HL-60 (cell line): ENCODE measurements at regions not wholly inside any gene's neighbourhood (a gene's known extent, or its start where the extent isn't known, plus 50 kb on each side); places are given as distances from the start of the nearest gene placed in this dataset.

ENCODE experiments used
- DNase-seq, 2 experiments: peaks; one replicate each; pipeline ENCODE4 v3.0.0-alpha.2; 2010 to 2020; ENCODE audit warnings: low read depth in 1 of 2, low spot score in 1 of 2
- H3K27ac ChIP-seq: fragments of 250-450 bp; sonication (Bioruptor Pico); replicated peaks from 2 replicates; pipeline ENCODE4 v1.5.1; 2020; ENCODE audit warnings: mild to moderate bottlenecking, moderate library complexity
- H3K27me3 ChIP-seq: fragments of 250-450 bp; sonication (Bioruptor Pico); 2 replicates; pipeline ENCODE4 v1.5.1; 2021; ENCODE audit warnings: mild to moderate bottlenecking, moderate library complexity; ENCODE audit not compliant: insufficient read depth, poor library complexity, severe bottlenecking
- H3K4me3 ChIP-seq: replicated peaks from 2 replicates; pipeline ENCODE4 v1.5.1; 2011; ENCODE audit warnings: mild to moderate bottlenecking, control low read depth, low read length; ENCODE audit not compliant: insufficient read depth
- CTCF ChIP-seq: IDR thresholded peaks from one replicate; pipeline ENCODE4 v1.5.1; 2011; ENCODE audit warnings: low read length, control low read depth, inconsistent platforms; ENCODE audit not compliant: insufficient read depth
- GABPA ChIP-seq: IDR thresholded peaks from 2 replicates; pipeline ENCODE4 v1.6.1; 2012; ENCODE audit warnings: low read depth
- POLR2AphosphoS5 ChIP-seq: IDR thresholded peaks from 2 replicates; pipeline ENCODE4 v1.6.1; 2012; ENCODE audit warnings: low read depth
- REST ChIP-seq: IDR thresholded peaks from 2 replicates; pipeline ENCODE4 v1.6.1; 2012; ENCODE audit warnings: low read depth; ENCODE audit not compliant: insufficient replicate concordance
- SPI1 ChIP-seq: IDR thresholded peaks from 2 replicates; pipeline ENCODE4 v1.6.1; 2012; ENCODE audit warnings: low read depth, mild to moderate bottlenecking, borderline replicate concordance

GRCh38 chr14:37865719-37866549, 270.5 kb downstream of the TTC6 start:
- no peak overlapping the region for H3K27ac ChIP-seq
- no peaks in the 10 kb centered on the region for H3K27me3 ChIP-seq
- H3K4me3 ChIP-seq, result no peak overlapping the region

GRCh38 chr14:37869633-37870032, 274.2 kb downstream of the TTC6 start:
- Histone ChIP-seq H3K27ac (no peak overlapping the region), H3K4me3 (no peak overlapping the region), H3K27me3 (no peaks in the 10 kb centered on the region)
- DNase-seq, result no peak
- TF ChIP-seq POLR2AphosphoS5, result no peak
- TF ChIP-seq GABPA, result no peak
- TF ChIP-seq REST, result no peak
- no peak for TF ChIP-seq CTCF
- TF ChIP-seq SPI1, result no peak

More at GRCh38 chr14:37865719-37866549, 270.5 kb downstream of the TTC6 start:
- TF ChIP-seq GABPA, result no peak
- no peak for TF ChIP-seq CTCF
- TF ChIP-seq SPI1, result no peak
- TF ChIP-seq REST, result no peak
- no peak for TF ChIP-seq POLR2AphosphoS5
- DNase-seq, result no peak

- H3K4me3 ChIP-seq, result no peak overlapping the region
- TF ChIP-seq POLR2AphosphoS5 (no peak), CTCF (no peak), REST (no peak), SPI1 (no peak), GABPA (no peak)
- DNase-seq, result no peak
- H3K27me3 ChIP-seq, result no peaks in the 10 kb centered on the region
- no peak overlapping the region for H3K27ac ChIP-seq
Measured at GRCh38 chr14:37870170-37870569, 274.7 kb downstream of the TTC6 start.
